Mesodermal cell (in vitro differentiated cells): ENCODE measurements at regions not wholly inside any gene's neighbourhood (a gene's known extent, or its start where the extent isn't known, plus 50 kb on each side); places are given as distances from the start of the nearest gene placed in this dataset.
"Not testable (repeated sequence)": the region's sequence is repeated elsewhere in the genome, so short reads cannot be mapped to it uniquely, and the experiment has no call there.

ENCODE experiments used
- H3K27ac ChIP-seq: 2 replicates; pipeline ENCODE4 v1.7.0; 2013; ENCODE audit warnings: mild to moderate bottlenecking, low read depth, low read length, moderate library complexity; ENCODE audit not compliant: severe bottlenecking
- H3K36me3 ChIP-seq: 2 replicates; pipeline ENCODE4 v1.7.1; 2013; ENCODE audit warnings: mild to moderate bottlenecking, low read length, moderate library complexity; ENCODE audit not compliant: control insufficient read depth, insufficient read depth
- H3K4me1 ChIP-seq: one replicate; pipeline ENCODE4 v1.7.1; 2013; ENCODE audit warnings: mild to moderate bottlenecking, low read length; ENCODE audit not compliant: insufficient read depth, control insufficient read depth, poor library complexity, severe bottlenecking
- H3K4me3 ChIP-seq: 2 replicates; pipeline ENCODE4 v1.7.0; 2013; ENCODE audit warnings: low read length, control low read depth, mild to moderate bottlenecking; ENCODE audit not compliant: insufficient read depth, poor library complexity, severe bottlenecking; ENCODE audit errors: extremely low read depth
- H3K9me3 ChIP-seq: 2 replicates; pipeline ENCODE4 v1.7.1; 2013; ENCODE audit warnings: mild to moderate bottlenecking, low read length, moderate library complexity; ENCODE audit not compliant: control insufficient read depth
- WGBS, 2 experiments: methylation state at CpG; one replicate each; pipeline ENCODE4 v1.1.5; 2013; ENCODE audit warnings: missing lambda C conversion rate in 2 of 2; ENCODE audit not compliant: insufficient coverage in 2 of 2; 5-methylcytosine and 5-hydroxymethylcytosine counted together

GRCh38 chr7:153402721-153403541 is 643.4 kb downstream of the ACTR3B start:
- Histone ChIP-seq H3K27ac (no peak overlapping the region), H3K9me3 (peaks cover 38% of the 10 kb centered on the region), H3K4me3 (no peak overlapping the region), H3K4me1 (no peaks in the 10 kb centered on the region), H3K36me3 (no peaks in the 10 kb centered on the region)
- 85 to 87% methylated on average over 6 to 7 of the region's 7 CpGs for WGBS, 2 experiments

GRCh38 chr7:153404124-153404523 is 644.6 kb downstream of the ACTR3B start:
- Histone ChIP-seq H3K27ac (no peak overlapping the region), H3K36me3 (no peaks in the 10 kb centered on the region), H3K4me1 (no peaks in the 10 kb centered on the region), H3K9me3 (peaks cover 34% of the 10 kb centered on the region), H3K4me3 (no peak overlapping the region)
- 38 to 43% methylated on average over 1 of the region's 2 CpGs for WGBS, 2 experiments

- no peaks in the 10 kb centered on the region for H3K36me3 ChIP-seq
- 80 to 84% methylated on average over 9 of the region's 9 CpGs for WGBS, 2 experiments
- H3K9me3 ChIP-seq: peaks cover 33% of the 10 kb centered on the region
- H3K27ac ChIP-seq: no peak overlapping the region
- H3K4me3 ChIP-seq: no peak overlapping the region
- H3K4me1 ChIP-seq: no peaks in the 10 kb centered on the region
These were observed 645.3 kb downstream of the ACTR3B start for GRCh38 chr7:153404781-153405279.

- H3K9me3 ChIP-seq: peaks cover 27% of the 10 kb centered on the region
- no peak overlapping the region for H3K4me3 ChIP-seq
- 64 to 91% methylated on average over 2 to 3 of the region's 7 CpGs for WGBS, 2 experiments
These were observed 646.3 kb upstream of the DPP6 start for GRCh38 chr7:153405704-153406485.

GRCh38 chr7:153406486-153406872 is 645.7 kb upstream of the DPP6 start:
- H3K36me3 ChIP-seq: no peaks in the 10 kb centered on the region
- no peak overlapping the region for H3K4me3 ChIP-seq
- H3K27ac ChIP-seq: no peak overlapping the region
- WGBS, 2 experiments: 44 to 65% methylated on average over 4 of the region's 6 CpGs
- H3K9me3 ChIP-seq: peaks cover 27% of the 10 kb centered on the region
- H3K4me1 ChIP-seq: no peaks in the 10 kb centered on the region

More at GRCh38 chr7:153405704-153406485, 646.3 kb upstream of the DPP6 start:
- H3K4me1 ChIP-seq: no peaks in the 10 kb centered on the region
- H3K27ac ChIP-seq: no peak overlapping the region
- no peaks in the 10 kb centered on the region for H3K36me3 ChIP-seq

- Histone ChIP-seq H3K4me3 (no peak overlapping the region), H3K36me3 (no peaks in the 10 kb centered on the region), H3K4me1 (no peaks in the 10 kb centered on the region), H3K27ac (no peak overlapping the region), H3K9me3 (peaks cover 27% of the 10 kb centered on the region)
- 67 to 70% methylated on average over 2 to 4 of the region's 4 CpGs for WGBS, 2 experiments
These were observed 644.7 kb upstream of the DPP6 start for GRCh38 chr7:153407291-153408046.

- H3K36me3 ChIP-seq: no peaks in the 10 kb centered on the region
- no peak overlapping the region for H3K4me3 ChIP-seq
- H3K9me3 ChIP-seq: peaks cover 21% of the 10 kb centered on the region
- H3K4me1 ChIP-seq: no peaks in the 10 kb centered on the region
- 40 to 60% methylated on average over 1 to 2 of the region's 3 CpGs for WGBS, 2 experiments
- no peak overlapping the region for H3K27ac ChIP-seq
These were observed 643.5 kb upstream of the DPP6 start for GRCh38 chr7:153408360-153409335.

- H3K27ac ChIP-seq, H3K36me3 ChIP-seq, H3K4me3 ChIP-seq, H3K4me1 ChIP-seq: not testable (repeated sequence)
- WGBS, 2 experiments: 80 to 87% methylated on average over 9 of the region's 10 CpGs
- H3K9me3 ChIP-seq: peaks cover 26% of the 10 kb centered on the region
These were observed 642.4 kb upstream of the DPP6 start for GRCh38 chr7:153409567-153410342.

- not testable (repeated sequence) for H3K4me3 ChIP-seq, H3K4me1 ChIP-seq, H3K36me3 ChIP-seq, H3K27ac ChIP-seq
- H3K9me3 ChIP-seq: peaks cover 33% of the 10 kb centered on the region
- WGBS, 2 experiments: 90 to 93% methylated on average over 13 to 14 of the region's 18 CpGs
These were observed 641.1 kb upstream of the DPP6 start for GRCh38 chr7:153410997-153411642.
